ENCODE measurements at regions not wholly inside any gene's neighbourhood (a gene's known extent, or its start where the extent isn't known, plus 50 kb on each side); places are given as distances from the start of the nearest gene placed in this dataset.

DNA sequence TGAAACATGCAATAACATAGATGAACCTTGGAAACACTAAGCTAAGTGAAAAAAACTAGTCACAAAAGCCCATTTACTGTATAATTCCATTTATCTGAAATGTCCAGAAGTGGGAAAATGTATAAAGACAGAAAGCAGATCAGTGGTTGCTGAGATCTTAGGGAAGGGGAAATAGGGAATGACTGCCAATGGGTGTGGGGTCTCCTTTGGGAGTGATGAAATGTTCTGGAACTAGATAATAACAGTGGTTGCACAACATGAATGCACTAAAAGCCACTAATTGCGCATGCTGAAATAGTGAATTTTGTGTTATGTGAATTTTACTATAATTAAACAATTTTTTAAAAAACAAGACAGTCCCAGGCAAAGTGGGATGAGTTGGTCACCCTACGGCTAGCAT is 472.8 kb downstream of the CCDC171 start:
- DNase-seq (ENCODE audit: extremely low read depth, low read depth), result no peak

DNA sequence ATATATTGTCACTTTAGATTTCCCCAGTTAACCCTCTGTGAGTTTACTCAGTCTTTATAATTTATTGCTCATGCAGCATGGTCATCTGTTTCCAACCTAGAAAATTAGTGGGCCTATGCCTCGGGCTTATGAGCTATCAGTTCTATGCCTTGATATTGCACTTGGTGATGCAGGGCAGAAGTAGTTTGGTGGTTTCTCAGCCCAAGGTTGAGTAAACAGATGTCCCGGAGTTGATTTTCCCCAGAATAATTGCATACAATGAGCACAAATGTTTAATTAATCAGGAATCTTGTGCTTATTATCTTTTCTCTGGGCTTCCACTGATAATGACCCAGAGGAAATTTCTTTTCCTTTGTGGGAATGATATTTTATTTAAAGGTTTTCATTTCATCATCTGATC is 474.0 kb downstream of the CCDC171 start:
- no peak for DNase-seq (ENCODE audit: extremely low read depth, low read depth)

DNA sequence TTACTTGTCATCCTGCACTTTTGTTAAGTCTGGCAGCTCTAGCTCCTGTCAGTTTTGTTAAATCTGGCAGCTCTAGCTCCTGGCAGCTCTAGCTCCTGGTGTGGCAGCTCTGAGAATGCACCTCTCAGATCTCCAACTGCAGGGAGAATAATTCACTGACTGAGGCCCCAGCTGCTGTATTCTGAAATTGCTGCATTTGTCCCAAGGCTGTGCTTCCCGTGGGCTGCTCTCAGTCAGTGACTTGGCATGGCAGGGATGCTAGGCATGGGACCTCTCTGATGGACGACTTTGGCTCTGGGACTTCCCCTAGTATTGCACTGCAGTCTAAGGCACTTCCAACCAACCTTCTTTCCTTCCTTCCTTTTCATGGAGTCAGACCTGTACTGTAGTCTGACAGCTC is 475.7 kb downstream of the CCDC171 start:
- no peak for DNase-seq (ENCODE audit: extremely low read depth, low read depth)

DNA sequence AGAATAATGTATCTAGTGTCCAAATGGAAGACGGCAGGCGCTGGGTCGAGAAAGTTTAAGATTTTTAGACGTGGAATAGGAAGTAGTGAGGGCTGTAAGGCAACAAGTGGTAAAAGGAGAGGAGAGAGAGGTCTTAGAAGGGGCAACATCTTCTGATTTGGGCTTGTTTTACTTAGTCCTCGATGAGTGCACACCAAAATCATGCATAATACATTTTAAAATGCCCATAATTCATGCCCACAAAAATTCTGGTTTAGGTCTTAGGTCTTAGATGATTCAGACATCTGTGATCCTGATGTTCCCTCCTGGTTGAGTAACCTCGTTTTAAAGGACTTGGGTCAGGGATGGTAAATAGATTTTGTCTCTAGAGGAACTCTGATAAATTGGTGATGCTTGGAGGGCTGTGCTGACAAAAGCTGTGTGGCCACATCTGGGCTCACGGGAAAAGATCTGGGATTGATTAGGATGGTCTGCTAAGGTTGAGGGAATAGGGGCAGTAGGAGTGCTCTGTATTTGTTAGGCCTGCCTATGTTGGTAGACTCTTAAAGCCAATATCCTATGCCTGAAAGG is 476.3 kb downstream of the CCDC171 start:
- no peak for DNase-seq (ENCODE audit: extremely low read depth, low read depth)

DNA sequence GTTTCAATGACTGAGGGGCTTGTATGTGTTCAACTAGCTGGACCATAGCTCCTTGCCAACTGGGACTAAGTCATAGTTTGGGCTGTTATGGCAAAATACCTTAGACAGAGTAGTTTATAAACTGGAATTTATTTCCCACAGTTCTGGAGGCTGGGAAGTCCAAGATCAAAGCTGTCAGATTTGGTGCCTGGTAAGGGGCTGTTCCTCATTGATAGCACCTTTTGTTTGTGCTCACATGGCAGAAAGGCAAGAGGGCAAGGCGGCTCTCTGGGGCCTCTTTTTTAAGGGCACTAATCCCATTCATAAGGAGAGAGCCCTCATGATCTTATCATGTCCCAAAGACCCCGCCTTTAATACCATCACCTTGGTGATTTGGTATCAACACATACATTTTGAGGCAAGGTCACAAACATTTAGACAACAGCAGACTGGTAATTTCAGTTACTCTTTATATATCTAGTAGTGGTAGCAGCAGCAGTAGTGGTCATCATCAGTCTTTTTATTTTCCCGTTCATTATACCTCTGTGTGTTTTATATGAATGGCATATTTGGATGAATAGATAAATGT is 477.0 kb downstream of the CCDC171 start:
- DNase-seq (ENCODE audit: extremely low read depth, low read depth), result no peak

DNA sequence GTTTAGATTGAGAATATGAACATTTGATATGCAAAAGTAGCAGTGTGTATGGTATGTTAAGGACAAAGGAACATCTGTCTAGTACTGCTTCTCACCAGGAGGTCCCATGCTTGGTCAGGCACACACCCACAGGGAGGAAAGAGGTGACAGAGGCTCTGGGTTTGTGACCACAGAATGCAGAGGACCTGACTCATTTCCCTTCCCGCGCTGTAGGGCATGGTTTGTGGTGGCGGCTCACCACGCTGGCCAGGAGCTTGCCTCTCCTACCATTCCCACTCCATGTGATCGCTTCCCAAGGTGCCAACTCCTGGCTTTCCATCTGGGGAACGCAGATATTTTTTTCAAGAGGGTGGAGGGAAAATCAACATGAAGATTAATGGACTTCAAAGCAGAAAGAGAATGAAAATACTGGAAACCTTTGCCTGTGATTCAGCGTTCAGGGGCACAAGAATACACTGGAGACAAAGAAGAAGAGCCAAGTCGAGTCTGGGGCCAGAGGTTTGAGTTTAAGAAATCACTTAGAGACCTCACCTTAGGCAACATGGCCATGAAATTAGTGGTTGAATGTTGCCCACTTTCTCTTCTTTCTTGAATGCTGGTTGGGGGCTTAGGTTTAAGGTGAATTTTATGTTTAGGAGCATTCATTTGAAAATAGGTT is 477.8 kb downstream of the CCDC171 start:
- no peak for DNase-seq (ENCODE audit: extremely low read depth, low read depth)

DNA sequence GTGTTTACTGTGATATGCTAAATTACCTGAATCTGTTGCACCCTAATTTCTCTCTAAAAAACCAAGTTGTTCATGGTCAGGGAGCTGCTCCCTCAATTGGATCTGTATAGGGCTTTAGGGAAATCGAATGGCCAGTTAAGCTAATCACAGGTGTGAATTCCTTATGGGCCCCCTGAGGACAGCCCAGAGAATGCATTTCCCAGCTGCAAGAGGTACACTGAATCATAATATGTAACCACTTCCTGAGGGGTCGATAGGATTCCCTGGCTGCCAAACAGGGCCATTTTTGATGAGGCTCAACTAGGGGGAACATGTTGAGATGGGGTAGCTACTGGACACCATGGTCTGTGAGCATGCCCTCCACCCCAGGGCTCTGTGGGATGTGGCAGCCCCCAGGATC is 478.6 kb downstream of the CCDC171 start:
- DNase-seq (ENCODE audit: extremely low read depth, low read depth), result no peak

DNA sequence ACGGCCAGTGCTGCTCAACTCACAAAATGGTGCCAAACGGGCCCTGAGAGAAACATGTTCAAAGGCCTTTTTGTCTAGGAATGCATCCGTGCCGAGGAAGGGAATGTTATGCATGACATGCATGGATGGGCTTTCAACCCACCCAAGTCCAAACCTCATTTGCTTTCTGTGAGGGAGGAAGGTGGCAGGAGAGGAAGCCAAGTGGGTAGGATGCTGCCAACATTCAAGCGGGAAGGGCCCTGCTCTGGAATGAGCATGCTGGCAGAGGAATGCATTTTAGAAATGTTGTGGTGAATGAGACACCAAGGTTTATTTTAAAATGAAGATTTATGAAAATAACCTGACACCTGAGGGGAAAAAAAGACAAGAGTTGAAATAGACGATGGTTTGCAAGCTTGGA is 479.1 kb downstream of the CCDC171 start:
- no peak for DNase-seq (ENCODE audit: extremely low read depth, low read depth)

DNA sequence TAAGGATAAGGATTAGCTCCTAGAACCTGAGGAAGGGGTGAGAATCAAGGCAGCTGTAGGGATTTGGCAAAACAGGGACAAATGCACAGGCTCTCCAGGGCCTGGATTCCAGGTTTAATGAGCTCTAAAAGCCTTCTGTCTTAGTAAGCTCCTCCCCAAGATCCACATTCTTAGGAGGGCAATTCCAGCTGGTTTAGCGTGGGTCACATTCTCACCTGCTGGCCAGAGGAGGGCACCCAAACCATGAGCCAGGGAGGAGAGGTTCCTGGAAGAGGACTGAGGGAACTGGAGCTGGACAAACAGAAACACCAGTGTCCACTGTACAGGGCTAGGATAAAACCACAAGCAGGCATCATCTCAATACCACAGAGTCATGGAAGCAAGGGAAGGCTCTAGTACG is 480.0 kb downstream of the CCDC171 start:
- DNase-seq (ENCODE audit: extremely low read depth, low read depth), result no peak

DNA sequence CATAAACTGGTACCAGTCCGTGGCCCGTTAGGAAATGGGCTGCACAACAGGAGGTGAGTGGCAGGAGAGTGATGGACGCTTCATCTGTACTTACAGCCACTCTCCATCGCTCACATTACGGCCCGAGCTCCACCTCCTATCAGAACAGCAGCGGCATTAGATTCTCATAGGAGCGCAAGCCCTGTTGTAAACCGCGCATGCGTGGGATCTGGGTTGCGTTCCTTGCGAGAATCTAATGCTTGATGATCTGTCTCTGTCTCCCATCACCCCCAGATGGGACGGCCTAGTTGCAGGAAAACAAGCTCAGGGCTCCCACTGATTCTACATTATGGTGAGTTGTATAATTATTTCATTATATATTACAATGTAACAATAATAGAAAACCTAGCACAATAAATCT is 480.4 kb downstream of the CCDC171 start:
- no peak for DNase-seq (ENCODE audit: extremely low read depth, low read depth)

DNA sequence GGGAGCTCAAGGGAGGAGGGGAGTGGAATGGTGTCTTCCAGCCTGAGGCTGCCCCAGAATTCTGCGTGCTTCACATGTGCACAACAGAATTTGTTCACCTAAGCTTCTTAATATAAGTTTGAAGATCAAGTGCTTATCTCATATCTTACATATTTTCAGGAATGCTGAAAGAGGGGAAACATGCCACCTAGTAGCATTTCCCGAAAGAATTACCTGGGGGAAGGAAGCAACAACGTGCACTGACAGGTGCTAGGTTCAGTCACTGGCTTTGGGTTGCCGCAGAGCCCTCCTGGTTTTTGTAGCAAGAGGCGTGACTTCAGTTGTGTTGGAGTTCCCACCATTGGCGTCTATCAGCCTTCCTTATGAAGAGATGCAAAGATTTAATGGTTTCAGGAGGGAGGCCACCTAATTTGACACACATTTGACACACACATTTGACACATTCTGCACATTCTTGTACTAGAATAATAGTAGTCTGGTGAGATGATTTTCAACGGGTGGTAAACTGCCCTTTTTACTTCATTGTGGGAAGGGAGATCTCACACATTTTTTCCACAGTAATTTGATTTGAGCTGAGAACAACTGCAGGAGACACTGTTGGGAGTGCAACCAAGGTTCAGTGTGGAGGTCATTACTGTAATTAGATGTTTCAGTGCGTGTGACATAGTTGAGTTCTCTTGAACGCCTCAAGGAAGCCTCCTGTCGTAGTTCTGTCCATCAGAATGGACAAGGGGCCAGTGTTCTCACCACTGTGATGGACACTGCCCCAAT is 481.3 kb downstream of the CCDC171 start:
- DNase-seq (ENCODE audit: extremely low read depth, low read depth), result no peak

DNA sequence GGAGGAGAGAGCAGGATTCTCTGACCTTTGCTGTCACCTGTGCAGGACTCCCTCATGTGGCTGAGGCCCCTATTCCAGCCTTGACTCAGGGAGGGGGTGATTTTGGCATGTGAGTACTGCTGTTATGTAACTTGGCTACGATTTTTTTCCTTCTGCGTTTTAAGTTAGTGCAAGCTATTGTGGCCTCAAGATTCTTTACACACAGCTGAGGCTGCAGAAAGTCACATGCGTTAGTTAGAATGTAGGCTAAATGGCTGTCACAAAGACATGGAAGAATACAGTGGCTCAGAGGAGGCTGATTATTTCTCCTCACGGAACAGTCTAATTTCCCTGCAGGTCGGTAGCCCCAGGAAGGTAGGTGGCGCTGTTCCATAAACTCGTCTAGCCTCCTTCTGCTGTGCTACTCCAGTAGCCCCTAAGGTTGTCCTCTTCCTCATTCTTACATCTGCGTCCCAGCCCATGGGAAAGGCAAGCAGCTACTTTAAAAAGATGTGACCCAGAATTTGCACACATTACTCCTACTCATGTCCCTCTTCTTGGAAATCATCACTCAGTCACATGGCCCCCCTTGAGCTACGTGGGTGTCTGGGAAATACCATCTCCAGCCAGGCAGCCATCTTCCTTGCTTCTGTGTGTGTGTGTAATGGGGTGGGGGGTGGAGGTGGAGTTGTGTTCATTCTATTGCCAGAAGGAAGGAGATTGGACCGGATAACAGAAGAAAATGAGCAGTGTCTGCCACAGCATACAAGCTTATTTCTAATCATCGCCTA is 486.6 kb downstream of the CCDC171 start:
- DNase-seq (ENCODE audit: extremely low read depth, low read depth), result no peak

DNA sequence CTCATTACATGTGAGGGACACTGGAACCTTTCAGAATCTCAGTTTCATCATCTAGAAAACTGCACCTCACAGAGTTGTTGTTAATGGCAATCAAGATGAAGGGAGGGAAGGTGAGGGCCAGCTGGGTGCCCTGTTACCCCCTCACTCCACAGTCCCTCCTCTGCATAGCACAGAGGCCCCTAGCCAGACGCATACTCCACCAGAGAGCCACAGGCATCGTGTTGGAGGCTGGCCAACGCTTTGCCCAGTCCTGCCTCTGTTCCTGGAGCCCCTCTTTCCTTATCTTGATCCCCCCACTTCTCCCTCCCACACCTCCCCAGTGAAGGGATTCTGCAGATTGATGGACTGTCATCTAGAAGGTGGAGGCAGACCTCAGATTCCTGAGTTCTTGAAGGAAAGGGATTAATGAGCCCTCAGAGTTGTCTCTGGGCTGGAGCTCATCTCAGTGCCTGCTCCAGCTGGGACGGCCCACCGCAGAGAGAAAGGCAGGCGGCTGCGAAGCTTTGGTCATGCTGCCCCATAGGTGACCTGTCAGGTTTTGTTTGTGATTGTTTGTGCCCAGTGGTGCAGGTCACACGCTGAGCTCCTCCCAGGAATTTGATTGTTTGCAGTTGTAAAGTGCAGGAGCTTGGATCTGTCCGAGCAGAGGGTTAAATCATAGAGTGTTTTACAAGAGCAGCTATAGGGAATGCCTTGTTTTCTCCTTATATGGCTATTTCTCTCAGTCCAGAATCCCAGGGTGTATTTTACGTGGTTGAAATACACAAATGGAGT is 487.3 kb downstream of the CCDC171 start:
- DNase-seq (ENCODE audit: extremely low read depth, low read depth), result no peak

DNA sequence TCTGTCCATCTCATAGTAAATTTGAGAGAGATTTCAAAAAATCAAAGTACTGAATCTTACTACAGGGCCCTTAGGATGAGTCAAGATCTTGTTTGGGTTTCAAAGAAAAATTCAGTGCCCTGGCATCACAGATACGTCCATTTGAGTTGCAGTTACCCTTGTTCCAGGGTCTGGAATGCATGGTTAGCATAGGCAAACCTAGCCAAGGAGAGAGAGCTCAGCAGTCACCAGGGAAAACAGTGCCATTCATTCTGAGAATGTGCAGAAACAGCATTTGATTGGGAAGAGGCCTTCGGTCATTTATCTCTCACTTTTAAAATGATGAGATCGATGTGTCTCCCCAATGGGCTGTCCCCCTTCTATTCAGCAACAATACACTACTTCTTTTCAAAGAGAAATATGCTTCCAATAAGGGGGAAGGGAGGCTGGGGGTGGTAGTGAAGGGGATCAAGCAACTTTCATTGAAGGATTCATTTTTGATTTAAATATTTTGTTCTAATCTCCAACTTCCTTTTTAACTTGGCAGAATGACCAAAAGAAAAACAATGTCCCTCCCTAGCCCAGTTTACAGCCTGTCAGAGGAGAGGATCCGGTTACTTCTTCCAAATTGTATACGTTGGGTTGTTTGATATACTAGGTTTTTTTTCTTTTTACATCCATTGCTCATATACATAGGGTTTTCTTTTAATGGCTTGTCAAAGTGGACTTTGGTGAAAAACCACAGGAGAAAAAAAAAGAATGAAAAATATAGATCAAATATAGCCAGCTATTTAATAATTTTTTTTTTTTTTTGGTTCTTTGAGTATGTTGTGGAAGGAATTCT is 491.1 kb downstream of the CCDC171 start:
- DNase-seq (ENCODE audit: extremely low read depth, low read depth), result no peak

DNA sequence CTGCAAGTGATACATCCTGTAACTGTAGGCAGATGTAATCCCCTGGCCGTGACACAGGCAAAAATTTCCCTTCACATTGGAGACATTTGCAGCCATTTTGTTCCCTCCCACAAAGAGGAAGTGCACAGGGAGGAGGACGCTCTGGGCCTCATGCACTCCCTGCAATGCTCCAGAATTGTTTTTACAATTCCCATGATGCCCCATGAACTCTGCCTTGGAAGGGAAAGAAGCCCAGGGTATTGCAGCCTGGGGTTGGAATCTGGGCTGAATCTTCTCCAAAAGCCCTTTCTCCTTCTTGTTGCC is 491.7 kb downstream of the CCDC171 start:
- DNase-seq (ENCODE audit: extremely low read depth, low read depth), result no peak

DNA sequence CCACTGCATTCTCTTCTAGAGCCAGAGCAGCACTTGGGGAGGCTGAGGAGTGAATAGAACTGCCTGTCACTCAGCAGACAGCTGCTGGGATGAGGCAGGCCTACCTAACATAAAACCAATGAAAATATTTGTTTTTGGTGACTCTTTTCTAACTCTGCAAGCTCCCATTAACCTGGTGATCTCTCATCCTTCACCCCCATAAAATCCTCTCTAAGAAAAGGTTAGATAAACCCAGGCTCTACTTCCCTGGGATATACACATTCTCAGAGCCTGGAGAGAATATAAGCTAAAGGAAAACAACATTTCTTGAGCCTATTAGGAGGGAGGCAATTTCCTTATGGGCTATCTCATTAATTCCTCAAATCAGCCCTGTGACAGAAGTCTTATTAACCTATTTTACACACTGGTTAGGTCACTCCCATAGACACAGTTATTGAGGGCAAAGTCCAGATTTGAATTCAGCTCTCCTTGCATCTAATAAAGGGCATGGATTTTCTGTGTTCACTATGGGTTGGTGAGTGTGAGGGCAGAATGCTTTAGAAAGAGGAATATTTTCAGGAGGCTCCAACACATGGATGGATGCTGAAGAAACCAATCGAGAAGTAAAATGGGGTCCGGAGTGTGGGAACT is 492.9 kb downstream of the CCDC171 start:
- DNase-seq (ENCODE audit: extremely low read depth, low read depth), result no peak

DNA sequence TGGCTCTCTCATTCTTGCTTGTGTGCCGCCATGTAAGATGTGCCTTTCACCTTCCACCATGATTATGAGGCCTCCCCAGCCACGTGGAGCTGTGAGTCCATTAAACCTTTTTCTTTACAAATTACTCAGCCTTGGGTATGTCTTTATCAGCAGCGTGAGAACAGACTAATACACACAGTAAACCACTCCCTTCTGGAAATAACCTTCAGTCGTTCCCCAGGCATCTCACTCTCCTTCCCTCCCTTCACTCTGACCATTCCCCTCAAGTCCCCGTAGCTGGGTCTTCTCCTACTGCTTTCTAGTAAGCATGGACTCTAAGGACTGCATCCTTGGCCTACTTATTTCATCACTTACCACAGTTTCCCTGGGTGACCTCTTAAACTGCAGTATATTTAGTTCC is 493.9 kb downstream of the CCDC171 start:
- no peak for DNase-seq (ENCODE audit: extremely low read depth, low read depth)

DNA sequence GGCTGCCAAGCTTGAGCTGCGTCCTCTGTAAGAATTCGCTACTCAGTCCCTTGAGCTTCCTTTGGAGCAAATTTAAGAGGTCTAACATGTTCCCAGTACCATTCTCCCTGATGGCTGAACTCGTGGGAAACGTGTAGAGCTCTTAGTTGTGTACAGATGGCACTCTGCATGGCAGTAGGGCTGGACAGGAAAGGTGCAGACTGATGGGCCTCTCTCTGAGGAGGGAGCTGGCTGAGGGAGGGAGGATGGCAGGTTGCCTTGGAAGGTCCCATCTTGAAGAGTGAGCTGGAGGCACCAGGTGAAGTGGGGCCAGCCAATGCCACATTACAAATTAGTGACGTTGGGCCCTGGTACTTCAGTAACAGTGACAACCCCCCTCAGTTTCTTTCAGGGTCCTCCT is 495.3 kb downstream of the CCDC171 start:
- no peak for DNase-seq (ENCODE audit: extremely low read depth, low read depth)

DNA sequence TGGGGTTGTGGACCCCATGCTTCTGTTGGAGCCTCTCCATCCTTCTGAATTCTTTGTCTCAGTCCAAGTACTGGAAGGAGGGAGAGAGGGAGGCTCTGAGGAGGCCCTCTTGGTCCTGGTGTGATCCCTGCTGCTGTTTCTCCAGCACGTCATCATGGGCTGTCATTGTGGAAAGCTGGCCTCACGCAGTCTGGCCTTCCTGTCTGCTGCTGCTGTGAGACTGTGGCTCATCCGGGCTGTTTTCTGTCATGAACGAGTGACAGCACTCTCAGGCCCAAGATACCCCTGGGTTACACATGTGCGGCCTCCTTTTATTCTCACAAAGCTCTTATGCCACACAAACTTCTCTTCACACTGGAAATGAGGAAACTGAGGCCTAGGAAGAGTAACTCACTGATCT is 499.3 kb downstream of the CCDC171 start:
- DNase-seq (ENCODE audit: extremely low read depth, low read depth), result no peak

Data from NCI-H460 (cell line).